Gastrocnemius medialis (tissue), 4 donors: ENCODE measurements at regions not wholly inside any gene's neighbourhood (a gene's known extent, or its start where the extent isn't known, plus 50 kb on each side); places are given as distances from the start of the nearest gene placed in this dataset.

Experiments used
- ATAC-seq, 2 donors: fragments of 150-250 bp; one replicate each; pipeline ENCODE4 v1.9.1; 2016
- DNase-seq, 2 donors: peaks; one replicate each; pipeline ENCODE4 v3.0.0-alpha.2; 2019
- H3K27ac ChIP-seq, 4 donors: fragments of 200-600 bp; sonication (generic); 1 replicate in 1 of 4; 2 replicates in 3 of 4; pipeline ENCODE4 v1.5.1; 2016 to 2018; ENCODE audit warnings: mild to moderate bottlenecking in 2 of 4, moderate library complexity in 1 of 4
- H3K27me3 ChIP-seq, 3 donors: fragments of 200-600 bp; sonication (generic) in 2 of 3; 1 replicate in 1 of 3; 2 replicates in 2 of 3; pipeline versions ENCODE4 v1.5.1 to v1.6.0; 2016 to 2019; ENCODE audit warnings: mild to moderate bottlenecking in 1 of 3, moderate library complexity in 1 of 3
- H3K36me3 ChIP-seq, 2 donors: fragments of 200-600 bp; sonication (generic) in 1 of 2; one replicate each; pipeline ENCODE4 v1.5.1; 2017 to 2018
- H3K4me1 ChIP-seq, 2 donors: fragments of 200-600 bp; sonication (generic) in 1 of 2; one replicate each; pipeline ENCODE4 v1.5.1; 2016 to 2017; ENCODE audit warnings: mild to moderate bottlenecking in 2 of 2
- H3K4me3 ChIP-seq, 4 donors: fragments of 200-600 bp; sonication (generic) in 3 of 4; 1 replicate in 1 of 4; 2 replicates in 3 of 4; pipeline ENCODE4 v1.5.1; 2016 to 2019; ENCODE audit warnings: mild to moderate bottlenecking in 2 of 4
- H3K9me3 ChIP-seq, 3 donors: fragments of 200-600 bp; sonication (generic) in 2 of 3; 1 replicate in 1 of 3; 2 replicates in 2 of 3; pipeline ENCODE4 v1.5.1; 2016 to 2019
- CTCF ChIP-seq, 5 experiments: fragments of 450-650 bp in 3 of 5; fragments of 200-600 bp in 2 of 5; sonication (generic) in 2 of 5; IDR thresholded peaks in 4 of 5; conservative IDR thresholded peaks in 1 of 5; 1 replicate in 4 of 5; 2 replicates in 1 of 5; pipeline ENCODE4 v1.5.1; 2016 to 2019; ENCODE audit warnings: antibody characterized with exemption in 5 of 5, mild to moderate bottlenecking in 3 of 5, moderate library complexity in 3 of 5
- POLR2A ChIP-seq, 2 donors: fragments of 450-650 bp; IDR thresholded peaks; one replicate each; pipeline ENCODE4 v1.6.1; 2017; ENCODE audit warnings: antibody characterized with exemption in 2 of 2, mild to moderate bottlenecking in 2 of 2, moderate library complexity in 2 of 2
- in situ Hi-C, 4 donors: fragments of 200-750 bp; cut with MboI; loops; one replicate each; pipeline versions ENCODE4 v1.15.0 to v1.8.0; 2017; ENCODE audit warnings: low sequenced_read_pairs in 4 of 4
- intact Hi-C: fragments of 100-400 bp; cut with DNase I; formaldehyde crosslinking; loops from one replicate; pipeline ENCODE4 v1.15.1; 2023; ENCODE audit warnings: low total_unique reads

GRCh38 chr18:60847517-60847916 is 474.9 kb upstream of the MC4R start:
- TF ChIP-seq CTCF (IDR thresholded peaks at IDR 0.05 in 4 of 5, conservative IDR thresholded peaks at IDR 0.05 in 1 of 5) (no peak), POLR2A (IDR thresholded peaks at IDR 0.05) (no peak)
- DNase-seq (no peak), ATAC-seq (no peak)
- in situ Hi-C loops: no loop called here
- intact Hi-C loops: no loop called here
- Histone ChIP-seq H3K4me1 (no peaks in the 10 kb centered on the region), H3K27ac (no peak overlapping the region), H3K9me3 (no peaks in the 10 kb centered on the region), H3K27me3 (no peaks in the 10 kb centered on the region), H3K36me3 (no peaks in the 10 kb centered on the region), H3K4me3 (no peak overlapping the region)

GRCh38 chr18:60861575-60861974 is 471.7 kb upstream of the CDH20 start:
- no peak for DNase-seq
- H3K4me1 ChIP-seq: no peaks in the 10 kb centered on the region
- in situ Hi-C loops: no loop called here

GRCh38 chr18:60862988-60863387 is 470.2 kb upstream of the CDH20 start:
- no peak for ATAC-seq
- no peak overlapping the region for H3K27ac ChIP-seq
- no peak for DNase-seq
- no peaks in the 10 kb centered on the region for H3K36me3 ChIP-seq
- H3K4me3 ChIP-seq: no peak overlapping the region
- H3K27me3 ChIP-seq: no peaks in the 10 kb centered on the region
- intact Hi-C loops (no loop called here), in situ Hi-C loops (no loop called here)
- H3K9me3 ChIP-seq: no peaks in the 10 kb centered on the region
- no peaks in the 10 kb centered on the region for H3K4me1 ChIP-seq
- no peak for TF ChIP-seq CTCF (IDR thresholded peaks at IDR 0.05 in 4 of 5, conservative IDR thresholded peaks at IDR 0.05 in 1 of 5)
- no peak for TF ChIP-seq POLR2A (IDR thresholded peaks at IDR 0.05)

More at GRCh38 chr18:60861575-60861974, 471.7 kb upstream of the CDH20 start:
- intact Hi-C loops: no loop called here
- Histone ChIP-seq H3K4me3 (no peak overlapping the region), H3K9me3 (no peaks in the 10 kb centered on the region), H3K27me3 (no peaks in the 10 kb centered on the region), H3K36me3 (no peaks in the 10 kb centered on the region), H3K27ac (no peak overlapping the region)
- TF ChIP-seq CTCF (IDR thresholded peaks at IDR 0.05 in 4 of 5, conservative IDR thresholded peaks at IDR 0.05 in 1 of 5) (no peak), POLR2A (IDR thresholded peaks at IDR 0.05) (no peak)
- ATAC-seq: no peak

- Histone ChIP-seq H3K4me1 (no peaks in the 10 kb centered on the region), H3K4me3 (no peak overlapping the region), H3K36me3 (no peaks in the 10 kb centered on the region), H3K27me3 (no peaks in the 10 kb centered on the region), H3K9me3 (no peaks in the 10 kb centered on the region), H3K27ac (no peak overlapping the region)
- no peak for TF ChIP-seq CTCF (IDR thresholded peaks at IDR 0.05 in 4 of 5, conservative IDR thresholded peaks at IDR 0.05 in 1 of 5)
- no peak for TF ChIP-seq POLR2A (IDR thresholded peaks at IDR 0.05)
- DNase-seq: no peak
- no peak for ATAC-seq
- in situ Hi-C loops: no loop called here
- intact Hi-C loops: no loop called here
Measured at GRCh38 chr18:60865801-60866200, 467.4 kb upstream of the CDH20 start.
